ENCODE measurements at regions not wholly inside any gene's neighbourhood (a gene's known extent, or its start where the extent isn't known, plus 50 kb on each side); places are given as distances from the start of the nearest gene placed in this dataset.

- no peak for DNase-seq
Measured at GRCh38 chr22:27636716-27637508, 164.6 kb downstream of the MN1 start.

DNA sequence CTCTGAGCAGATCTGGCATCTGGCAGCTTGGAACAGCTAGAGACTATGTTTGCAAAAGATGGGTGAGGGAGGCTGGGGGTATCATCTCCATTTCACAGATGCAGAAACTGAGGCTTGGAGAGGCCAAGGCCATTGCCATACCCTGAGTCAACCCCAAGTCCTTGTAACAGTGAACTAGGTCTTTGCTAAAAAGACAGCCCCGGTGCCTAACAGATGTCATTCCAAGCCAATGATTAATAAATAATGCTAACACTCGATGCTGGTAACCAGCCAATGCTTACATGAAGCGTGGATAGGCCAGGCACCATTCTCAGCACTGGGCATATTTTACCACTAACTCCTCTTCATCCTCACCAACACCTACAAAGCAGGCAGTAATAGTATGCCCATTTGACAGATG, 164.0 kb downstream of the MN1 start:
- DNase-seq, result no peak

GRCh38 chr22:27638329-27639233, 163.0 kb downstream of the MN1 start:
- no peak for DNase-seq

DNA sequence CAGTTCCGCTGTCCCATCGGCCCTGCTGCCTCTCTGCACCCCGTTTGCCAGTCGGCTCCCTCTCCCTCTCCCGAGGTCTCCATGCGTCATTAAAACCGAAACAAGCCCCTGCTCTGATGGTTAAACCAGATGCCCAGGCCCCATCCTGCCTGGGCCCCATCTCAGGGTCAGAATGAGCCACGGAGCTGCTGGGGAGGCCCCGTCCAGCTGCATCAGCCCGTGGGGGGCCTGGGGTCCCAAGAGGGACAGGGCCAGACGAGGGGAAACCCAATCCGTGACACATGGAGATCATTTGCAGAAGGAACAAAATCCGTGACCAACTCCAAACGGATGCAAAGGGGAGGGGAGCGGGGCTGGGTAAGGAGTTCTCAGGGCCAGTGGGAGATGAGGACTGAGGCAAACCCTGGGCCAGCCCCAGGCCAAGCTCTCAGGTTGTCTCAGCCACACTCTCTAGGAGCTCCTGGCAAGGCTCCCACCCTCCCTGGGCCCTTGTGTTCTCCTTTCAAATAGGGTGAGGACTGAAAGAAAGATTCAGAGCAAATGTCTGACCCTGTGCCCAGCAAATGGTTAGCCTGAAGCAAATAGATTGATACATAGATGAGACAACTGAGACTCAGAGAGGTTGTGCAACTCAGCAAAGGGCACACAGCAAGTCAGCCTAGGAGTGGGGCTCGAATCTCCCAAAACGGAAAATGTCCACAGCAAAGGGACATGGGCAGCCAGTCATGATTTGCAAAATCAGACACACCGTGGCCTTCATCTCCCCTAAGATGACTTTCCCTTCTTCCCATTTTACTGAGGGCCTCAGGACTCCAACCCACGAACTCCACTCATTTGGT, 162.1 kb downstream of the MN1 start:
- DNase-seq, result no peak

DNA sequence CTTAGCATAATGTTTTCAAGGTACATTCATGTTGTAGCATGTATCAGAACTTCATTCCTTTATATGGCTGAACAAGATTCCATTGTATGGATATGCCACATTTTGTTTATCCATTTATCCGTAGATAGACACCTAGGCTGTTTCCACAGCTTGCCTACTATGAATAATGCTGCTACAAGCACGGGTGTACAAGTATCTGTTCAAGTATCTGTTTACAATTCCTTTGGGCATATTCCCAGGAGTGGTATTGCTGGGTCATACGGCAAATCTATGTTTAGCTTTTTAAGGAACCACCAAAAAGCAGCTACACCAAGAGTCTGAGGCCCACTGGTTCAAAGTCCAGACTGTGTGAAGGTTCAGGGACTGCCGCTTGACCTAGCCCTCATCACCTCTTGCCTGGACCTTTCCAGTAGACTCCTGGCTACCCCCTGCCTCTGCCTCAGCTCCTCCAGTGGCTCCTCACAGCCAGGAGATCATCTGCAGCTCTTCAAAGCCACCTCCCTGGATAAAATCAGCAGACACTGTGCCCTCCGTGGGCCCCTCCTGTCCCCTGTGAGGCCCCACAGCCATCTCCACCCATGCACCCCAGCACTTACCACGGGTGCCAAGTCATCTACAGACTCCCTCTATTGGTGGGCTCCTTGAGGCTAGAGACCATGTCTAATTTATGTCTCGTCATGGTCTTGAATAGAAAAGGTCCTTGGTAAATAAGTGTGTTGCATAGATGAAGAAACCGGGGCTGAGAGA, 160.3 kb downstream of the MN1 start:
- no peak for DNase-seq

DNA sequence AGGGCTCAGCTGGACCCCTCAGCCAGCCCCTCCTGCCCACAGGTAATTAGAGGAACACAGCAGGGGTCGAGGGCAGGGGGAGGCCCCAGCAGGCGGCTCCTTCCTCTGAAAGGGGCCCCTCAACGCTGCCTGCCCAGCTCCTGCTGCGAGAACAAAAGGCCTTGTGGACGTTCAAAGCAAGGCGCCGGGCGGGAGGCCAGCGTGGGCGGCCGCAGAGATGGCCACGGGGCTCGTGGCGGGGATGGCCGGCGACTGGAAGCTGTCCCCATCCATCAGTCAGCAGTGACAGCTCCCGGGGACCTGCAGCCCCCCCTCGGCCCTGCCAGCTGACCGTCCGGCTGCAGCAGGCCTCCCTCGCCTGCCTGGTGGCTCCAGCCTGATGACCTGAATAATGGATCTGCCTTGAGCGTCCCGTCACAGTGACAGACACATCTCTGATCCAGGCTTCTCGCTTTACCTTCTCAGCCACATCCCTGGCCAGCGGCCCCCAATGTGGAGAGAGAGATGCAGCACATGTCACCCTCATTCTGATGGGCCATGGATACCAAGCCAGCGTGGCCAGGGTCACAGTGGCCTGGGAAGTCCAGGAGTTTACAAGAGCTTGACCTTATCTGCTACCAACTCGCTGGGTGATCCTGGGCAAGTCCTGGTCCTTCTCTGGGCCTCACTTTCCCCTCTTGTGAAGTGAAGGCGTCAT, 159.3 kb downstream of the MN1 start:
- no peak for DNase-seq

- DNase-seq, result no peak
Measured at GRCh38 chr22:27643907-27644306, 157.6 kb downstream of the MN1 start.

GRCh38 chr22:27644566-27644965, 157.0 kb downstream of the MN1 start:
- DNase-seq, result no peak

- no peak for DNase-seq
Measured at GRCh38 chr22:27647540-27647939, 154.0 kb downstream of the MN1 start.

DNA sequence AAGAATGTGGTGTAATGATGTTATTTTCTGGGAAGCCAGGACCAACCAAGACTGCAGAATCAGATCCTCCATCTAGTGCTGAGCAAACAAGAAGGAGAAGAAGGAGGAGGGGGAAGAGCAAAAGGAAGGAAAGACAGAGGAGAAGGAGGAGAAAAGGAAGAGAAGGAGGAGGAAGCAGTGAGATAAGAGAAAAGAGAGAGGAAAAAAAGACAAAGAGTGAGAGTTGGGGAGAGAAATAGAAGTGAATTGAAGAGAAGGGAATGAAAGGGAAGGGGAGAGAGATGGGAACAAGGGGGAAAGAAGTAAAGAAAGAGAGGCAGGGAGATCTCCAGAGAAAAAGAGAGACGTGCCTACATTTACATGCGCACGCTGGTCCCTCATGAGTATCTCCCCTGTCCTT, 153.5 kb downstream of the MN1 start:
- DNase-seq, result no peak

- DNase-seq, result no peak
Measured at GRCh38 chr22:27648853-27649252, 152.7 kb downstream of the MN1 start.

DNA sequence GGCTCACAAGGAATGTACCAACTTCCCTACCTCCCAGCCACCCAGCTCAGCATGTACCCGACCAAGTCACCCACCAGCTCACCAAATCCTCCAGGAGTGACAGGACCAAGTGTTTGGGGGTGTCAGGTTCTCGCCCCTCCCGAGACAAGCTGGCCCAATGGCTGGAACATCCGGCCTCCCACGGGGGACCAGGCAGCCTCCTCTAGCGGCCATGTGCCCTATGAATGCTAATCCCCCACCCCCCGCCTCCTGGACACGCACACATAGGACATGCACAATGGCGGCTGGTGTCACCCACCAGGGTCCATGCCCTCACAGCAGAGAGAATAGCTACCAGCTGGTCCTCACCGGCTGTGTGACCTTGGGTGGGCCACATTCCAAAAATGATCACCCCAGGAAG, 151.0 kb downstream of the MN1 start:
- DNase-seq, result no peak

DNA sequence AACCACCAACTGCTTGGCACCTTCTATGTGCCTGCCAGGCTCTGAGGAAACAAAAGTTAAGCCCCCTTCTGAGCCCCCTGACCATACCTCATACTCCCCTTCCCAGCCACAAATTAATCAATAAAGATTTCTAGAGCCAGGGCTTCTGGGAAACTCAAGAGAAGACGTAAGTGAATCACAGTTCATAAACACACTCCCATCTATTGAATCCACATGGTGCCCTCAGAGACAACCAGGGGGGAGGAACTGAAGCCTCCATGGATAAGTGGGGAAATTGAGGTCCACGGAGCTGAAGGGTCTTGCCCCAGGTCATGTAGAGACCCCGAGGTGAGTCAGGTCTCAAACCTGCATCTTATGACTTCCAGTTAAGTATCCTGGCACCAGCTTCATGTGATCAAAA, 150.6 kb downstream of the MN1 start:
- no peak for DNase-seq

GRCh38 chr22:27651486-27651885, 150.1 kb downstream of the MN1 start:
- no peak for DNase-seq

DNA sequence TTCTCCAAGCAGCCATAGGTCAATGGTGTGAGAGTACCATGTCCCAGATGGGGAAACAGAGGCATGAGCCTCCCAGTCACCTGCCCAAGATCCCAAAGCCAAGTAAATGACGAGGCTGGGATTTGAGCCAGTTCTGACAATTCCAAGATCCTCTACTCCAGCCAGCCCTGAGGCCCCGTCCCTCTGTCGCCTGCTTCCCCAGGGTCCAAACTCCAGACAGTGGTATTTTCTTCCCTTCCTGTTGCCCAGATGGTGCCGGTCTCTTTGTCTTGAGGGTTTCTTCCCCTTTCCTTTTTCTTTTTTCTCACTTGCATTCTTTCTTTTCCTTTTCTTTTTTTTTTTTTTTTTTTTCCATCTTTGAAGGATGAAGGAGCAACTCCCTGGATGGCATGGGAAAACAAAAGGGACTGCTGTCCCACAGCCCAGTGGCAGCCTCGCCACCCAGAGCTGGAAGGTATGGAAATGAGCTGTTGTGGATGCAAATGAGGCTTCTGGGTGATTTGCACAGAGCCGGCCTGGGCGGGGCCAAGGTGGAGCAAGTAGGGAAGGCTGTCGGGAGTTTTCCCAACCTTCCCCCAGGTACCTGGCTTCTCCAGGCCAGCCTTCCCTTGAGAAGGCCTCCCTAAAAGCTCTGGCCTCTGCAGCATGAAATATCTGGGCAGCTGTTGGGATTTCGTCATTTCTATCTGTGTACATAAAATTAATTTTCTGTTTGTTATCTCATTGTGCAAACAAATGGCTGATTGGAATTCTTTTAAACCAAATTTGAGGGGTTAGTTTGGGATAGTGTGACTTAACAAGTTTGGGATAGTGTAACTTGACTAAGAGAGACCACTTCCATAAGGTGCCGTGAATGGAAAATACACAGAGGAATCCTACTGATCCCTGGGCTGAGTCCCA, 146.8 kb downstream of the MN1 start:
- DNase-seq, result no peak

DNA sequence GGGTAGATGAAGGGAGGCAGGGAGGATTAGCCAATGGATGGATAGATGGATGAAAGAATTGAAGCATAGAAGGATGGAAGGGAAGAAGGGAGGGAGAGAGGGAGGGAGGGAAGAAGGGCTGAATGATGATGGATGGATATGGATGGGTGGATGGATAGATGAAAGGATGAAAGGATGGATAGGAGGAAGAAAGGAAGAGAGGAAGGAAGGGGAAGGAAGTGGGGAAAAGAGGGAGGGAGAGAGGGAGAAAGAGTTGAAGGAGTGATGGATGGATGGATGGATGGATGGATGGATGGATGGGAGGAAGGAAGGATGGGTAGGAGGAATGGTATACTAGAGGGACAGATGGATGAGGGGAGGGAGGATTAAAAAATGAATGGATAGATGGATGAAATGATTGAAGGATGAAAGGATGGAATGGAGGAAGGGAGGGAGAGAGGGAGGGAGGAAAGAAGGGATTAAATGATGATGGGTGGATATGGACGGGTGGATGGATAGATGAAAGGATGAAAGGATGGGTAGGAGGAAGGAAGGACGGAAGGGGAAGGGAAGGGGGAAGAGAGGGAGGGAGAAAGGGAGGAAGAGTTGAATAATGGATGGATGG, 145.9 kb downstream of the MN1 start:
- no peak for DNase-seq

GRCh38 chr22:27656970-27657369, 144.6 kb downstream of the MN1 start:
- DNase-seq, result no peak

GRCh38 chr22:27660306-27660705, 141.2 kb downstream of the MN1 start:
- no peak for DNase-seq

GRCh38 chr22:27662359-27663301, 138.9 kb downstream of the MN1 start:
- DNase-seq, result no peak

Measured in NCI-H2081 treated with DMSO at 0.1 percent for 48 hours (cell line).